B cell (primary cell): ENCODE measurements at regions not wholly inside any gene's neighbourhood (a gene's known extent, or its start where the extent isn't known, plus 50 kb on each side); places are given as distances from the start of the nearest gene placed in this dataset.

Experiments
- CTCF ChIP-seq: fragments of 200-600 bp; IDR thresholded peaks from one replicate; pipeline ENCODE4 v1.8.0; 2022; ENCODE audit warnings: antibody characterized with exemption, mild to moderate bottlenecking
- EZH2 ChIP-seq: IDR thresholded peaks from 2 replicates; pipeline ENCODE4 v1.6.1; 2012; ENCODE audit warnings: borderline replicate concordance, low read depth, mild to moderate bottlenecking, moderate library complexity, low read length; ENCODE audit not compliant: insufficient read depth, poor library complexity, severe bottlenecking

- TF ChIP-seq EZH2 (no peak), CTCF (no peak)
Measured at GRCh38 chr6:139833592-139833991, 459.1 kb upstream of the CITED2 start.
